H1 (cell line): ENCODE measurements at regions not wholly inside any gene's neighbourhood (a gene's known extent, or its start where the extent isn't known, plus 50 kb on each side); places are given as distances from the start of the nearest gene placed in this dataset.

Experiments
- CTCF ChIA-PET: fragments of 300-600 bp; sonication (Branson Sonifier 250); formaldehyde crosslinking; loops from one replicate; lab custom pipeline; 2021; ENCODE audit not compliant: partially characterized antibody; lab: Charles Lee
- POLR2A ChIA-PET: fragments of 300-600 bp; sonication (Branson Sonifier 250); formaldehyde crosslinking; loops from one replicate; lab custom pipeline; 2021; ENCODE audit warnings: inconsistent platforms; ENCODE audit not compliant: partially characterized antibody; lab: Charles Lee
- DNase-seq, 2 experiments: peaks; one replicate each; pipeline versions ENCODE4 v3.0.0 to v3.0.0-alpha.2; 2010 to 2022; ENCODE audit warnings: low spot score in 2 of 2, low read depth in 1 of 2, mixed read lengths in 1 of 2
- FAIRE-seq: peaks from 2 replicates; lab custom pipeline; 2011; peaks lifted over from hg19 to GRCh38; lab: Jason Lieb, UNC
- H2AFZ ChIP-seq: 2 replicates; pipeline ENCODE4 v1.8.1; 2012; ENCODE audit warnings: low read length, inconsistent platforms
- H2AK5ac ChIP-seq: 2 replicates; pipeline ENCODE4 v1.6.1; 2013; ENCODE audit warnings: low read depth, low read length
- H2BK120ac ChIP-seq: replicated peaks from 2 replicates; pipeline ENCODE3; 2013; ENCODE audit warnings: low read depth, low read length, inconsistent platforms
- H2BK12ac ChIP-seq: 2 replicates; pipeline ENCODE4 v1.6.1; 2013; ENCODE audit warnings: low read depth, low read length
- H2BK15ac ChIP-seq: 2 replicates; pipeline ENCODE4 v1.6.1; 2013; ENCODE audit warnings: low read length
- H2BK20ac ChIP-seq: 2 replicates; pipeline ENCODE4 v1.6.1; 2013; ENCODE audit warnings: low read length
- H2BK5ac ChIP-seq: 2 replicates; pipeline ENCODE4 v1.6.1; 2013; ENCODE audit warnings: low read depth, low read length
- H3K14ac ChIP-seq: 2 replicates; pipeline ENCODE4 v1.6.1; 2013; ENCODE audit warnings: inconsistent platforms; ENCODE audit not compliant: insufficient read length
- H3K18ac ChIP-seq: 2 replicates; pipeline ENCODE4 v1.6.1; 2013; ENCODE audit warnings: low read length; ENCODE audit errors: extremely low read depth
- H3K23ac ChIP-seq: 2 replicates; pipeline ENCODE4 v1.6.1; 2013; ENCODE audit warnings: inconsistent platforms; ENCODE audit not compliant: insufficient read length
- H3K23me2 ChIP-seq: 2 replicates; pipeline ENCODE4 v1.6.1; 2013; ENCODE audit warnings: low read depth, low read length
- H3K27ac ChIP-seq: 2 replicates; pipeline ENCODE4 v1.6.1; 2011; ENCODE audit warnings: low read depth, low read length, inconsistent platforms
- H3K27me3 ChIP-seq, 4 experiments: replicated peaks in 1 of 4; 1 replicate in 1 of 4; 2 replicates in 3 of 4; pipeline versions ENCODE4 v1.6.1 to v1.8.1; 2011 to 2013; ENCODE audit warnings: low read length in 3 of 4, mild to moderate bottlenecking in 3 of 4, inconsistent platforms in 2 of 4, mixed read lengths in 2 of 4, moderate library complexity in 1 of 4; ENCODE audit not compliant: control insufficient read depth in 3 of 4, insufficient read depth in 3 of 4; ENCODE audit errors: extremely low read depth in 1 of 4
- H3K36me3 ChIP-seq, 4 experiments: 2 replicates each; pipeline versions ENCODE4 v1.6.1 to v1.8.1; 2011 to 2013; ENCODE audit warnings: mild to moderate bottlenecking in 4 of 4, low read length in 3 of 4, moderate library complexity in 2 of 4, control low read depth in 1 of 4, inconsistent platforms in 1 of 4; ENCODE audit not compliant: insufficient read depth in 4 of 4, control insufficient read depth in 2 of 4
- H3K4ac ChIP-seq: replicated peaks from 2 replicates; pipeline ENCODE3; 2013; ENCODE audit warnings: low read length, low read depth, mixed read lengths, inconsistent platforms; ENCODE audit not compliant: insufficient read length
- H3K4me1 ChIP-seq, 4 experiments: replicated peaks in 1 of 4; 1 replicate in 1 of 4; 2 replicates in 3 of 4; pipeline versions ENCODE4 v1.6.1 to v1.8.1; 2011 to 2013; ENCODE audit warnings: low read length in 3 of 4, inconsistent platforms in 2 of 4, mixed read lengths in 1 of 4; ENCODE audit not compliant: insufficient read depth in 4 of 4, control insufficient read depth in 3 of 4
- H3K4me2 ChIP-seq, 2 experiments: 2 replicates each; pipeline versions ENCODE4 v1.6.1 to v1.8.1; 2011 to 2013; ENCODE audit warnings: low read depth in 2 of 2, low read length in 2 of 2, control low read depth in 1 of 2, inconsistent platforms in 1 of 2, mild to moderate bottlenecking in 1 of 2; ENCODE audit not compliant: insufficient read depth in 1 of 2
- H3K4me3 ChIP-seq, 4 experiments: fragments of 200-600, 300-600 bp in 1 of 4; sonication (generic), shearing (Covaris generic), sonication (Bioruptor Twin) in 1 of 4; 2 replicates each; pipeline versions ENCODE4 v1.5.1 to v1.8.1; 2011 to 2016; ENCODE audit warnings: low read length in 4 of 4, low read depth in 3 of 4, control low read depth in 2 of 4, inconsistent platforms in 2 of 4, mild to moderate bottlenecking in 2 of 4, mixed read lengths in 1 of 4, moderate library complexity in 1 of 4; ENCODE audit not compliant: insufficient read depth in 2 of 4; ENCODE audit errors: extremely low read depth in 1 of 4
- H3K56ac ChIP-seq: replicated peaks from 2 replicates; pipeline ENCODE3; 2013; ENCODE audit warnings: low read depth, mild to moderate bottlenecking, mixed read lengths, low read length, inconsistent platforms; ENCODE audit not compliant: insufficient read length
- H3K79me1 ChIP-seq: 2 replicates; pipeline ENCODE4 v1.6.1; 2013; ENCODE audit warnings: low read depth, low read length, control low read depth
- H3K79me2 ChIP-seq, 2 experiments: 2 replicates each; pipeline versions ENCODE4 v1.6.1 to v1.8.1; 2012 to 2013; ENCODE audit warnings: low read length in 2 of 2, mild to moderate bottlenecking in 2 of 2, inconsistent platforms in 1 of 2; ENCODE audit not compliant: insufficient read depth in 2 of 2, control insufficient read depth in 1 of 2
- H3K9ac ChIP-seq, 4 experiments: replicated peaks in 1 of 4; 1 replicate in 1 of 4; 2 replicates in 3 of 4; pipeline versions ENCODE4 v1.6.1 to v1.8.1; 2011 to 2013; ENCODE audit warnings: low read depth in 3 of 4, low read length in 3 of 4, control low read depth in 2 of 4, mild to moderate bottlenecking in 2 of 4, moderate library complexity in 2 of 4, inconsistent platforms in 1 of 4; ENCODE audit errors: extremely low read depth in 1 of 4
- H3K9me3 ChIP-seq, 2 experiments: 2 replicates each; pipeline versions ENCODE4 v1.6.1 to v1.8.1; 2012 to 2013; ENCODE audit warnings: mild to moderate bottlenecking in 2 of 2, moderate library complexity in 2 of 2, control low read depth in 1 of 2, inconsistent platforms in 1 of 2, low read depth in 1 of 2, low read length in 1 of 2, mixed read lengths in 1 of 2; ENCODE audit not compliant: insufficient read depth in 2 of 2
- H4K20me1 ChIP-seq, 2 experiments: replicated peaks in 1 of 2; 2 replicates each; pipeline versions ENCODE3 to v1.8.1; 2011 to 2013; ENCODE audit warnings: inconsistent platforms in 2 of 2, low read length in 2 of 2, mild to moderate bottlenecking in 1 of 2; ENCODE audit not compliant: insufficient read depth in 2 of 2, control insufficient read depth in 1 of 2
- H4K5ac ChIP-seq: 2 replicates; pipeline ENCODE4 v1.6.1; 2013; ENCODE audit warnings: low read length, low read depth, mixed read lengths, inconsistent platforms; ENCODE audit not compliant: insufficient read length
- H4K8ac ChIP-seq: 2 replicates; pipeline ENCODE4 v1.8.0; 2013; ENCODE audit warnings: mild to moderate bottlenecking, moderate library complexity, low read length, inconsistent platforms; ENCODE audit not compliant: insufficient read depth; ENCODE audit errors: extremely low read depth
- H4K91ac ChIP-seq: replicated peaks from 2 replicates; pipeline ENCODE3; 2013; ENCODE audit warnings: low read length, mixed read lengths, inconsistent platforms; ENCODE audit not compliant: insufficient read length
- CBX5 ChIP-seq: fragments of 300-800, 300-1000 bp; sonication (generic); IDR thresholded peaks from 2 replicates; pipeline ENCODE4 v1.7.1; 2016; ENCODE audit warnings: antibody characterized with exemption, low read length, low read depth
- EGR1 ChIP-seq: IDR thresholded peaks from 2 replicates; pipeline ENCODE4 v1.6.1; 2011; ENCODE audit warnings: low read depth, low read length, borderline replicate concordance
- KDM1A ChIP-seq: fragments of 200-600, 300-600 bp; sonication (generic); IDR thresholded peaks from 2 replicates; pipeline ENCODE4 v1.7.1; 2016; ENCODE audit warnings: mild to moderate bottlenecking, low read length, borderline replicate concordance
- KDM4A ChIP-seq: IDR thresholded peaks from one replicate; pipeline ENCODE4 v1.7.1; 2012; ENCODE audit warnings: low read depth, mild to moderate bottlenecking, moderate library complexity, low read length, inconsistent platforms; ENCODE audit not compliant: severe bottlenecking
- POU5F1 ChIP-seq: IDR thresholded peaks from 2 replicates; pipeline ENCODE4 v1.6.1; 2011; ENCODE audit warnings: low read depth, mild to moderate bottlenecking, low read length, moderate library complexity
- RNF2 ChIP-seq: fragments of 200-900, 300-1000 bp; sonication (generic); IDR thresholded peaks from 2 replicates; pipeline ENCODE4 v1.7.1; 2016; ENCODE audit warnings: borderline replicate concordance, low read depth, mild to moderate bottlenecking, antibody characterized with exemption, low read length; ENCODE audit not compliant: poor library complexity, severe bottlenecking; ENCODE audit errors: missing control alignments
- YY1 ChIP-seq: IDR thresholded peaks from 2 replicates; pipeline ENCODE4 v1.6.1; 2011; ENCODE audit warnings: low read depth, mild to moderate bottlenecking, low read length
- WGBS, 2 experiments: shearing (Covaris generic) in 1 of 2; methylation state at CpG; one replicate each; pipeline versions ENCODE4 v1.1.6 to v1.1.7; 2013 to 2015; ENCODE audit warnings: low lambda C conversion rate in 2 of 2, mixed read lengths in 2 of 2, inconsistent platforms in 1 of 2, low coverage in 1 of 2, missing lambda C conversion rate in 1 of 2; ENCODE audit not compliant: insufficient replicate concordance in 2 of 2, insufficient coverage in 1 of 2, insufficient read length in 1 of 2; ENCODE audit errors: extremely low coverage in 1 of 2, missing lambda C conversion rate in 1 of 2; 5-methylcytosine and 5-hydroxymethylcytosine counted together

GRCh38 chr3:87461036-87461435 is 184.7 kb upstream of the POU1F1 start:
- FAIRE-seq = no peak
- no peaks in the 10 kb centered on the region for H3K23me2 ChIP-seq
- H3K4me1 ChIP-seq = no peaks in the 10 kb centered on the region
- no peak for DNase-seq
- H2BK12ac ChIP-seq = no peak overlapping the region
- 97% methylated on average over 3 of the region's 3 CpGs; no CpG with 5 or more reads in 1 of the 2 experiments for WGBS, 2 experiments
- H3K23ac ChIP-seq = no peak overlapping the region
- H2AFZ ChIP-seq = peak overlapping the region; percentile 85
- no peaks in the 10 kb centered on the region for H3K79me1 ChIP-seq
- H2BK120ac ChIP-seq = no peak overlapping the region
- no peak overlapping the region for H2BK15ac ChIP-seq
- H2BK5ac ChIP-seq = no peak overlapping the region
- no peak overlapping the region for H4K5ac ChIP-seq
- no peak overlapping the region for H3K27ac ChIP-seq
- no peak overlapping the region for H3K4me2 ChIP-seq
- H3K4me3 ChIP-seq = no peak overlapping the region
- no peak overlapping the region for H2AK5ac ChIP-seq
- no peak overlapping the region for H4K8ac ChIP-seq
- H3K9me3 ChIP-seq = no peaks in the 10 kb centered on the region
- H3K9ac ChIP-seq = no peak overlapping the region
- ChIA-PET CTCF (interaction anchor here (1.1 kb wide), 1 partner anchor 42 kb away, joined by 3 read pairs; no protein-coding TSS in a partner anchor), POLR2A (no interaction called here)
- H4K91ac ChIP-seq = no peak overlapping the region
- no peak overlapping the region for H3K18ac ChIP-seq
- H3K27me3 ChIP-seq = no peaks in the 10 kb centered on the region
- H3K14ac ChIP-seq = no peak overlapping the region
- no peaks in the 10 kb centered on the region for H4K20me1 ChIP-seq
- H3K4ac ChIP-seq = no peak overlapping the region
- H3K79me2 ChIP-seq = no peaks in the 10 kb centered on the region
- H3K56ac ChIP-seq = no peak overlapping the region
- TF ChIP-seq KDM1A = no peak
- no peak for TF ChIP-seq POU5F1
- no peak for TF ChIP-seq KDM4A
- no peak for TF ChIP-seq RNF2
- no peak for TF ChIP-seq EGR1
- no peak for TF ChIP-seq CBX5
- no peak for TF ChIP-seq YY1
- no peak overlapping the region for H2BK20ac ChIP-seq
- H3K36me3 ChIP-seq = no peaks in the 10 kb centered on the region
